ENCODE measurements at regions not wholly inside any gene's neighbourhood (a gene's known extent, or its start where the extent isn't known, plus 50 kb on each side); places are given as distances from the start of the nearest gene placed in this dataset.

DNA sequence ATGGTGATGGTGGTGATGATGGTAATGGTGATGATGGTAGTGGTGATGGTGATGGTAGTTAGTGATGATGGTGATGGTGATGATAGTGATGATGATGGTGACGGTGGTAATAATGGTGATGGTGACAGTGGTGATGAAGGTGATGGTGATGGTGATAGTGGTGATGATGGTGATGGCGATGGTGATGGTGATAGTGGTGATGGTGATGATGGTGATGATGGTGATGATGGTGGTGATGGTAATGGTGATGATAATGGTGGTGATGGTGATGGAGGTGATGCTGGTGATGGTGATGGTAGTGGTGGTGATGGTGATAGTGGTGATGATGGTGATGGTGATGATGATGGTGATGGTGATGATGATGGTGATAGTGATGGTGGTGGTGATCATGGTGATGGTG is 148.7 kb upstream of the TNRC6C start:
- no peak for DNase-seq

- peak; percentile 48 for DNase-seq
Measured at GRCh38 chr17:77810536-77810935, 148.0 kb upstream of the TNRC6C start.

GRCh38 chr17:77811521-77811920 is 147.0 kb upstream of the TNRC6C start:
- DNase-seq = no peak

DNA sequence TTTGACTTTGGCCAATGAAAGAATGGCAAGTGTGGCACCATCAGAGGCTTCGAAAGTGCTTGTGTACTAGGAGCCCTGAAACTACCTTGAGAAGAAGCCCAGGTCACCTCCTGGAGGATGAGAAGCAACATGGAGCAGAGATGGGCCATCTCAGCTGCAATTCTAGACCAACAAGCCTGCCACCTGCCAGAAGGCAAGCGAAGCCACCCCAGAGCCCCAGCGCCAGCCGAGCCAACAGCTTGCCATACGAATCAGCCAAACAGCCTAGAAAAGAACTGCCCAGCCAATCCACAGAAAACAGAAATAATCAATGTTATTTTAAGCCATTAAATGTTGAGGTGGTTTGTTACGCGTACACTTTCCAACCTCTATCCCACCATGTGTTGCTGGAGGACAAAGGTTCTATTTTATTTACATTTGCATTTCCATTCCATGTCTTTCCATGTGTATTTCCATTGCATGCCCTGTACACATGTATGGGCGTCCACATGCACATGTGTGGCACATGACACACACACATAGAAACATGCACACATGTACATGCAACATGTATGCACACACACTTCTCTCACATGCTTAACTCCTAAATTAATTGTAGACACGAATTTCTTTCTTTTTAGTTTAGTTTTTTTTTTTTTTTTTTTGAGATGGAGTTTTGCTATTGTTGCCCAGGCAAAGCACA is 144.3 kb upstream of the TNRC6C start:
- no peak for DNase-seq

DNA sequence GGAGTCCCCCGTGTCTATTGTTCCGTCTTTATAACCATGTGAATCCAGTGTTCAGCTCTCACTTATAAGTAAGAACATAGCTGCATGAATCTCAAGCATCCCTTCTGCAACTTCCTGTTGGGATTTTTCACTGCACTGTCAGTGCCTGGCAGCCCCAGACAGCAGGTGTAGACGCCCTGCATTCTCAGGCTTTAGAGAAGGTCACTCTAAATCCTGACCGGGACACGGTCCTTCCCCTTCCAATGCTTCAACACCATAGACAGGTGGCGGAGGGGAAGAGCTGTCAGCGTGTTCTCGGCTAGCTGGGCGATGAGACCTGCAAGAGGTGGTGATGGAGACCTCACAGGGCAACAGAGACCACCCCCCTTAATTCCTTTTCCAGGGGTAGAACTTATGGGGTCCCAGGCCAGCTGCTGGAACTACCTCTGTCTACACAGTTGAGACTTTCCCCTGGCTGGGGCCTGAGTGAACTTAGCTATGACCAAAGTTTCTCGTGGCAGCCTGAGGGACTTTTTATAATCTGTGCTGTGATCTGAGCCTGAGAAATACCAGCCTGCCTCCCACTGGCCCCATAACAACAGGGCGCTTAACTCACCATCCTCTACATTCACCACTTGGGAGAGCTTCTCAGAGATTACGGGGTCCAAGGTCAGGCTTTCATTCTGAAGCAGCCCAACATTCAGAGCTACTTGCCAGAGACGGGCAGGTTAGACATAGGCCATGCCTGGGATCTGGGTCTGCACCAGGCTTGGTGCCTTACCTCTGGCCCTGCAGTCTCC is 143.2 kb upstream of the TNRC6C start:
- DNase-seq = no peak

DNA sequence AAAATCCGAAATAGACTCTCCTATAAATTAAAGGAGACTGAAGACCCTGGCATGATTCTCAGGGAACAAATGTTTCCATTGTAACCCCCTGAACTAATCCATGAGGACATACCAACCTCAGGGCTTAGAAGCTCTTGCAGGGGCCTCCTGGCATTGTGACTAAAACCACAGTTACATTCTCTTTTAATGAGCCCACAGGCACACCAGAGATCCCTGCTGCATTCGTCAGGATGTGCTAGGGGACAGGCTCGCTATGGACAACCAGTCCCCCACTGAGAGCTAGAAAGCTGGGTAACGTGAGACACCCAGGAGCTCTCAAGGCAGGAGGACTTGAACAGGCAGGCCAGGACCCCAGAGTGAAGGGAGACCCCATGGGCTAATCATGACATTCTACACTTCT is 140.6 kb upstream of the TNRC6C start:
- DNase-seq = no peak

DNA sequence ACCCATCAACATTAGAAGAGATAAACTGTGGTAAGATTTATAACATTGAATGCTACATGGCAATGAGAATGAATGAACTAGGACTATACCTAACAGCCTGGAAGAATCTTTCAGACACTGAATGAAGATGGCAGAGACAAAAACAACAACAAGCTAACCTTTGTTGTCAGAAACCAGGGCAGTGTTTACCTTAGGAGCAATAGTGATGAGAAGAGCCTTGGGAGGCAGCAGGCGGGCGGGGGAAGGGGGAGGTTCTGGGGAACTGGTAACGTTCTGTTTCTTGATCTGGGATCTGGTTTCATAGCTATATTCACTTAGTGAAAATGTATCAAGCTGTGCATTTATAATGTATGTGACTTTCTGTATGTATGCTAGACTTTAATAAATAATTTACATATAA is 139.0 kb upstream of the TNRC6C start:
- DNase-seq = no peak

GRCh38 chr17:77821114-77821513 is 137.4 kb upstream of the TNRC6C start:
- no peak for DNase-seq

GRCh38 chr17:77822302-77823030 is 136.0 kb upstream of the TNRC6C start:
- no peak for DNase-seq

DNA sequence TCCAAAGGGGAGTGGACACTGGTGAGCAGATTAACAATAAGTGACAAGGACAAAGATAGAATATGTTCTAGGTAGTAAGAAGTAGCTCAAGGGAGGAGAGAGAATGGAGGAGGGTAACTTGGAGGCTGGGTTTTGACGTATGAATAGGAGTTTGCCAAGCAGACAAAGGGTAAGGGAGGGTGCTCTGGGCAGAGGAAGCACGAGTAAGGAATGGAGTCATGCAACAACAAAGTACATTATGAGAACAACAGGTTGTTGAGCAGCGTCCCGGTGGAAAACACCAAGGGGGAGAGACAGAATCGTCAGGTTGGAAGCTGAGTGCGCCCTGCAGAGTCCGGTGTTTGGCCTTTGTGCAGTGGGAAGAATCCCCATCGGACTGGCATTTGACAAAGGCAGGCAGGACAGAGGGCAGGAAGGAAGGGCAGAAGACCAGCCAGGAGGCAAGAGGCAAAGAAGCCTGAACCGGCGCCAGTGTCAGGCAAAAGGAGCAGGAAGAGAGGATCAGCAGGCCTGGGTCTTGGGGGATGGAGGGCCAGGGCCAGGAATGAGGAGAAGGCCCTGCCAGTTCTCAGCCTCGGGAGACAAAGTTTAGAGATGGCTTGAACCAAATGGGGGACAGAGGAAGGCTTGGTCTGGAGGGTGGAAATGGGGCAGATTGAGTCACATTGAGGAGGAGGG is 134.3 kb upstream of the TNRC6C start:
- no peak for DNase-seq

DNA sequence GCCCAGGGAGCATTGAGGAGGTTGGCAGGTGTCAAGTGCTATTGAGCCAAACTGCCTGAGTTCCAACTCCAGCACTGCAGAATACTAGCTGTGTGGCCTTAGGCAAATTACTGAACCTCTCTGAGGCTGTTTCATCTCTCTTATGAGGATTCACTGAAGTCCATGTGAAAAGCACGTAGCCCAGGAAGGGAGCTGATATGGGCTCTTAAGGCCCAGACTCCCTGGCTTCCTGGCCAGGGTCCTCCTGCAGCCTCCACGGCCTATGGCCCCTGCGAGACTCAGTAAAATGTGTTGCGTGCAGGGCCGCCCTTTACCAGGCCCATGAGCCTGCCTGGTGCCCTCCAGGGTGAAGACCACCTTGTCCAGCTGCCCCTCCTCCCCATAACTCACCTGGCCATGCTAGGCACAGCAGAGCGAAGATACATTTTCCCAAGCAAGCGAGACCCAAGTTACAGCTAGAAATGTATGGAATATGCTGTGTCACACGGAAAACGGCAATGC is 133.7 kb upstream of the TNRC6C start:
- no peak for DNase-seq

DNA sequence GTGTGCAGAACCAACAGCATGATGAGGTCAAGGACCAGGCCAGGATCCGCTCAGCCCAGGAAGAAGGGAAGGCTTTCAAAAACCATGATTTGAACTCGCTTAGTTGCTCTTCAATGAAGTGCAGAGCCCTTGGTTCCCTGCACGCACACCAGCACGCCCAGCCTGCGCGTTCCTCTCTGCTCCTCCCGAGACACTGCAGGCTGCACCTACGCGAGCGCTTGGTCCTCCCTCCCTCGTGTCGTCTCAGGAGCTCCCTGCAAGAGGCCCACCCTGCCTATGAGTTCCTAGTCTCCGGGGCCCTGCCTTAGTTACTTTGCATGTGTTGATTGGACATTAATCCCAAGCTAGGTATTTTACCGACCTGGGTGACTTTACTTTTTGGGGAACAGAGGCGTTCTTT is 132.9 kb upstream of the TNRC6C start:
- DNase-seq = no peak

DNA sequence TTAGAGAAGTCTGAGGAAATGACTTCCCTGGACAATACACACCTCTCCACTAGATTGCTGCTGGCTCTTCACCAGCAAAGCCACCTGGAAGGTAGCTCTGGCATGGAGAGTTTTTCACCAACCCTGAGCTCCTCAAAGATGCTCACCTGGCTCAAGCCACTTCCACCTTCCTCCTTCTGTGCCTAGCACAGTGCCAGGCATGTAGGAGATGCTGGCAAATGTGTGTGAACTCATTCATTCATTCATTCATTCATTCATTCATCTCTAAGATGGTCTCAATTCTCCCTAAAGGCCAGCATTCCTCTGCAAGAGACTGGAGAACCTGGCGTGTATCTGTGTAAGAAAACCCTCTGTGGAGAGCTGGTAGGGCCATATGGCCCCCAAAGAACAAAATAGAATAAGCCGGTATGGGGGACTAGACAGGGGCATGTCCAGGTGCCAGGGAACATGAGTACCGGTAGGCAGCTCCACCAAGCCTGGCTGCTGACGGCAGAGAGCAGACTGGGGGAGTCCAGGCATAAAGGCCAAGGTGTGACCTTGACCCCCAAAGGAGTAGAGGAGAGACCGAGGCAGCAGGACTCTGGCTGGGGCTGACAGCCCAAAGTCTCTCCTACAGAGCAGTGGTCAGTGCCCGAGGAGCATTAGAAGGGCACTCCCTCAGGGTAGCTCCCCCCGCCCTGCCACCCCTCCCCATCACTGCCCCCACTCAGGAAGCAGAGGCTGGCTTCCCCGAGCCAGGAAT is 132.2 kb upstream of the TNRC6C start:
- DNase-seq = no peak

GRCh38 chr17:77827039-77827438 is 131.5 kb upstream of the TNRC6C start:
- DNase-seq = no peak

GRCh38 chr17:77827511-77827910 is 131.0 kb upstream of the TNRC6C start:
- no peak for DNase-seq

DNA sequence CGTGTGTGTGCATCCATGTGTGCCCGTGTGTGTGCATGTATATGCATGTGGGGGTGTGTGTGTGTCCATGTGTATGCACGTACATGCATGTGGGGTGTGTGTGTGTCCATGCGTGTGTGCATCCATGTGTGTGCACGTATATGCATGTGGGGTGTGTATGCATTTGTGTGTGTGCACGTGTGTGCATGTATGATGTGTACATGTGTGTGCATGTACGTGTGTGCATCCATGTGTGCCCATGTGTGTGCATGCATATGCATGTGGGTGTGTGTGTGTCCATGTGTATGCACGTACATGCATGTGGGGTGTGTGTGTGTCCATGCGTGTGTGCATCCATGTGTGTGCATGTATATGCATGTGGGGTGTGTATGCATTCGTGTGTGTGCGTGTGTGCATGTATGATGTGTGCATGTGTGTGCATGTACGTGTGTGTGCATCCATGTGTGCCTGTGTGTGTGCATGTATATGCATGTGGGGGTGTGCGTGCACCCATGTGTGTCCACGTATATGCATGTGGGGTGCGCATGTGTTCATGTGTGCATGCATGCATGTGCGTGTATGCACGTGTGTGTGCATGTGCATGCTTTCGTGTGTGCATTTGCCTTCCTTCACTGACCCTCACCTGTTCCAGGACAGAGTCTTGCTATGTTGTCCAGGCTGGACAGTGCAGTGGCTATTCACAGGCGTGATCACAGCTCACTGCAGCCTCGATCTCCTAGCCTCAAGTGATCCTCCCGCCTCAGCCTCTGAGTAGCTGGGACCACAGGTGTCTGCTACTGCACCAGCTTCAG is 129.6 kb upstream of the TNRC6C start:
- DNase-seq = no peak

DNA sequence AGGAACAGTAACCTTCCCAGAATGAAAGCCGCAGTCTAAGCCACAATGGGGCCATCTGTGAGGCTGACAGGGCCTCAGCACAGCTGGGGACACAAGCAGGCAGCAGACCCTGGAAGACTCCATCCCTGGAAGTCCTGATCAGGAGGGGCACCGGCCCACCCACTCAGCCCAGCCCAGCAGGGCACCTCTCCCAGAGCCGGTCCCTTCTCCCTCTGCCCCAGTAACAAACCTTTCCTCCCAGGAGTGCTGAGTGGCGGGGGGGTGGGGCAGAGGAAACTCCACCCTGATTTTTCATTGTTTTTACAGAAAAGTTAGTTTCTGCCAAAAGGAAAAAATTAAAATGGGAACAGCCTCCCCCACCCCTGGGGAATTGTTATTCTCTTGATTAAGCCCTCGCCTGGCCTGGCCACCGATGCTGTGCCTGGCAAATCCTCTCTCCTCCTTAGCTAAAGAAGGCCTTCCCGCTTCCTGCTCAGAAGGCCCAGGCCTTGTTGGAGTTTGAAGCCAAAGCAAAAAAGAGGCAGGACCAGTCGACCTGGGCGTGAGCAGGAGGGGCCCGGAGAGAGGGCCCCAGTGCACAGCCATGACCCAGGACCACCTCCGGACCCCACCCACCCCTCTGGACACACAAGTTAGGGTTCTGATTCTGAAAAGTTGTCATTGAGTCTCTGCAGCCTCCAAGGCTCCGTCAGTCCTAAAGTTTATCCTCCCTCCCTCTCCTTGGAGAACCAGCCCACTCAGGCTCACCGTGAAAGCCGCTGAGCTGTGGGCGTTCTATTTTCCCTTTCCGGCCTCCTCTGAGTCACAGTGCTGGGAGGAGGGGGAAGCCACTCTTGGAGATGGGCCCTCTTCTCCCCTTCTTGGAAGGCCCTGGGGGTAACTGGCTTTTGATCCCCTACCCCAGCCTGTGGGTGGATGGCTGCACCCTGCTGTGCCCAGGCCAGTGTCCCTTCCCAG is 128.4 kb upstream of the TNRC6C start:
- DNase-seq = peak; percentile 82

GRCh38 chr17:77830816-77831473 is 127.6 kb upstream of the TNRC6C start:
- DNase-seq = no peak

DNA sequence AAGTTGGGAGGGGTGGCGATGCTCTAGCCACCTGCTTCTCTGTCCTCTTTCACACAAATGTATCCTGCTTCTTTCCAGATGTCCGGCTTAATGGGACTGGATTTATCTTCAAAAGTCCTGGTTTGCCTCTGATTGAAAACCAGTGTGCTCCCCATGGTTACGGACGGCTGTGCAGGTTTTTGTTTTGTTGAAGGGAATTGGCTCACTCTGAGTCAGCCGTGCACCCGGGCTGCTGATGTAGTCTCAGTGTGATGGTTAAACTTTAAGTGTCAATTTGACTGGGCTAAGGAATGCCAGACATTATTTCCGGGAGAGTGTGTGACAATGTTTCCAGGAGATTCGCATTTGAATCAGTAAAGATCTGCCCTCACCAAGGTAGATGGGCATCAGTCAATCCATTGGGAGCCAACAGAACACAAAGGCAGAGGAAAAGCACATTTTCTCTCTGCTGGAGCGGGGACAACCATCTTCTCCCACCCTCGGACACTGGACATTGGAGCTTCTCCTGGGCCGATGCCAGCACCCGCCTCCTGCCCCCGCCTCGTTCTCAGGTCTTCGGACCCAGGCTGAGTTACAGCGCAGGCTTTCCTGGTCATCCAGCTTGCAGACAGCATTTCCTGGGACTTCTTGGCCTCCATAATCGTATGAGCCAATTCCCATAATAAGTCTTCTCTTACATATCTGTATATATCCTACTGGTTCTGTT is 126.9 kb upstream of the TNRC6C start:
- peak; percentile 69 for DNase-seq
